GM13977 (cell line): ENCODE measurements at regions not wholly inside any gene's neighbourhood (a gene's known extent, or its start where the extent isn't known, plus 50 kb on each side); places are given as distances from the start of the nearest gene placed in this dataset.

Experiments used
- DNase-seq: peaks from one replicate; pipeline ENCODE4 v3.0.0; 2012; ENCODE audit warnings: low spot score
- CTCF ChIP-seq: IDR thresholded peaks from 2 replicates; pipeline ENCODE4 v1.5.1; 2012; ENCODE audit warnings: mild to moderate bottlenecking, control low read depth; ENCODE audit not compliant: insufficient read depth; ENCODE audit errors: extremely low read depth, missing control alignments
- in situ Hi-C: fragments of 300-500 bp; cut with MboI; formaldehyde crosslinking; loops from one replicate; pipeline ENCODE4 v1.12.0; 2022; ENCODE audit warnings: low sequenced_read_pairs, low pct_unique_long_range_greater_than_20kb, mixed read lengths, inconsistent platforms; ENCODE audit not compliant: unreplicated experiment

- in situ Hi-C loops, result no loop called here
- no peak for DNase-seq
- no peak for TF ChIP-seq CTCF
Observed at GRCh38 chr5:58074222-58074621, 385.7 kb downstream of the PLK2 start.

- in situ Hi-C loops, result no loop called here
- DNase-seq, result no peak
- no peak for TF ChIP-seq CTCF
Observed at GRCh38 chr5:58073243-58073642, 386.6 kb downstream of the PLK2 start.

- no peak for TF ChIP-seq CTCF
- in situ Hi-C loops, result no loop called here
- no peak for DNase-seq
Observed at GRCh38 chr5:58072300-58072965, 387.5 kb downstream of the PLK2 start.

GRCh38 chr5:58071566-58071965 is 388.3 kb downstream of the PLK2 start:
- in situ Hi-C loops, result no loop called here
- no peak for DNase-seq
- TF ChIP-seq CTCF, result no peak

GRCh38 chr5:58069846-58070245 is 390.0 kb downstream of the PLK2 start:
- no peak for DNase-seq
- in situ Hi-C loops, result no loop called here
- TF ChIP-seq CTCF, result no peak

GRCh38 chr5:58069016-58069705 is 390.7 kb downstream of the PLK2 start:
- TF ChIP-seq CTCF, result no peak

GRCh38 chr5:58066557-58066956 is 393.3 kb downstream of the PLK2 start:
- in situ Hi-C loops, result no loop called here
- TF ChIP-seq CTCF, result no peak
- no peak for DNase-seq

More at GRCh38 chr5:58069016-58069705, 390.7 kb downstream of the PLK2 start:
- in situ Hi-C loops, result no loop called here
- no peak for DNase-seq
